Esophagus squamous epithelium (tissue), 4 donors: ENCODE measurements at regions not wholly inside any gene's neighbourhood (a gene's known extent, or its start where the extent isn't known, plus 50 kb on each side); places are given as distances from the start of the nearest gene placed in this dataset.
"Not testable (repeated sequence)": the region's sequence is repeated elsewhere in the genome, so short reads cannot be mapped to it uniquely, and the experiment has no call there.

ENCODE experiments used
- CTCF ChIP-seq, 6 experiments: fragments of 450-650 bp in 4 of 6; fragments of 200-600 bp in 2 of 6; sonication (generic) in 2 of 6; IDR thresholded peaks; one replicate each; pipeline ENCODE4 v1.5.1; 2016 to 2019; ENCODE audit warnings: antibody characterized with exemption in 6 of 6, mild to moderate bottlenecking in 4 of 6, moderate library complexity in 4 of 6
- POLR2A ChIP-seq, 4 donors: fragments of 450-650 bp; IDR thresholded peaks; one replicate each; pipeline ENCODE4 v1.6.1; 2017; ENCODE audit warnings: antibody characterized with exemption in 4 of 4, mild to moderate bottlenecking in 4 of 4, moderate library complexity in 3 of 4

- TF ChIP-seq CTCF, POLR2A (IDR thresholded peaks at IDR 0.05): not testable (repeated sequence)
These were observed 359.2 kb downstream of the SRGAP2C start for GRCh38 chr1:121543988-121544387.
